Liver (tissue), 3 donors: ENCODE measurements at regions not wholly inside any gene's neighbourhood (a gene's known extent, or its start where the extent isn't known, plus 50 kb on each side); places are given as distances from the start of the nearest gene placed in this dataset.

Source experiments
- EGR1 ChIP-seq, 2 donors: IDR thresholded peaks; 2 replicates each; pipeline ENCODE4 v1.6.1; 2016 to 2018; ENCODE audit warnings: antibody characterized with exemption in 2 of 2, low read depth in 2 of 2
- FOXA1 ChIP-seq: IDR thresholded peaks from 2 replicates; pipeline ENCODE4 v1.6.1; 2016; ENCODE audit warnings: antibody characterized with exemption
- GABPA ChIP-seq, 2 donors: IDR thresholded peaks in 1 of 2; conservative IDR thresholded peaks in 1 of 2; 2 replicates each; pipeline ENCODE4 v1.6.1; 2016; ENCODE audit warnings: antibody characterized with exemption in 2 of 2, mild to moderate bottlenecking in 1 of 2, moderate library complexity in 1 of 2
- HNF4A ChIP-seq, 2 donors: conservative IDR thresholded peaks; 2 replicates each; pipeline ENCODE4 v1.6.1; 2016; ENCODE audit warnings: antibody characterized with exemption in 2 of 2, mild to moderate bottlenecking in 2 of 2
- SP1 ChIP-seq: IDR thresholded peaks from 2 replicates; pipeline ENCODE4 v1.6.1; 2018; ENCODE audit warnings: antibody characterized with exemption, mild to moderate bottlenecking
- TF ChIP-seq, protein P1 (sequence below): IDR thresholded peaks from 2 replicates; pipeline ENCODE4 v1.6.1; 2016; ENCODE audit warnings: antibody characterized with exemption
- TF ChIP-seq, protein P2 (sequence below): fragments of 150-350 bp; IDR thresholded peaks from 2 replicates; pipeline ENCODE4 v1.5.1; 2017; ENCODE audit warnings: improper control_type of control experiment, low read depth, low read length; ENCODE audit not compliant: missing input control
- TF ChIP-seq, protein P3 (sequence below): IDR thresholded peaks from 2 replicates; pipeline ENCODE4 v1.6.1; 2016; ENCODE audit warnings: antibody characterized with exemption
- donor health status: healthy.
- donor health status: healthy.

DNA sequence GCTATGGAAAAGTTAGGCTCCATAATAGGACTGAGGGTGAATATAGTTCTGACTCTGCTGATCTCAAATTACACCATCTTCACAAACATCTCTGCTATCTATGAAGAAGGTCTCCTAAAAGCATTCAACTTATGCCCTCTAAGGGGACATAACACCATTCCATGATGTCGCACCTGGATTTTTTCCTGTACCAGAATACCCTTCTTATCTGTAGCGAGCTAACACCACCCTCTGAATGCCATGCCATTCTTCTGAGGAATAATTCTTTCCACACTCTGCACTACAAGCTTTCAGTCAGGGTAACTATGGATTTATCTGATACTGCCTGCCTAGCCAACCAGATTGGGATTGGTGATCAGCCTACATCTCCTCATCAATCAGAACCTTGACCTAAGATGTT is 203.8 kb downstream of the PTPRC start:
- TF ChIP-seq, protein P1, sequence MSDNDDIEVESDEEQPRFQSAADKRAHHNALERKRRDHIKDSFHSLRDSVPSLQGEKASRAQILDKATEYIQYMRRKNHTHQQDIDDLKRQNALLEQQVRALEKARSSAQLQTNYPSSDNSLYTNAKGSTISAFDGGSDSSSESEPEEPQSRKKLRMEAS, result no peak
- TF ChIP-seq GABPA (IDR thresholded peaks at IDR 0.05 in 1 of 2, conservative IDR thresholded peaks at IDR 0.05 in 1 of 2), result no peak
- TF ChIP-seq, protein P2, sequence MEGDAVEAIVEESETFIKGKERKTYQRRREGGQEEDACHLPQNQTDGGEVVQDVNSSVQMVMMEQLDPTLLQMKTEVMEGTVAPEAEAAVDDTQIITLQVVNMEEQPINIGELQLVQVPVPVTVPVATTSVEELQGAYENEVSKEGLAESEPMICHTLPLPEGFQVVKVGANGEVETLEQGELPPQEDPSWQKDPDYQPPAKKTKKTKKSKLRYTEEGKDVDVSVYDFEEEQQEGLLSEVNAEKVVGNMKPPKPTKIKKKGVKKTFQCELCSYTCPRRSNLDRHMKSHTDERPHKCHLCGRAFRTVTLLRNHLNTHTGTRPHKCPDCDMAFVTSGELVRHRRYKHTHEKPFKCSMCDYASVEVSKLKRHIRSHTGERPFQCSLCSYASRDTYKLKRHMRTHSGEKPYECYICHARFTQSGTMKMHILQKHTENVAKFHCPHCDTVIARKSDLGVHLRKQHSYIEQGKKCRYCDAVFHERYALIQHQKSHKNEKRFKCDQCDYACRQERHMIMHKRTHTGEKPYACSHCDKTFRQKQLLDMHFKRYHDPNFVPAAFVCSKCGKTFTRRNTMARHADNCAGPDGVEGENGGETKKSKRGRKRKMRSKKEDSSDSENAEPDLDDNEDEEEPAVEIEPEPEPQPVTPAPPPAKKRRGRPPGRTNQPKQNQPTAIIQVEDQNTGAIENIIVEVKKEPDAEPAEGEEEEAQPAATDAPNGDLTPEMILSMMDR, result no peak
- no peak for TF ChIP-seq SP1
- TF ChIP-seq, protein P3, sequence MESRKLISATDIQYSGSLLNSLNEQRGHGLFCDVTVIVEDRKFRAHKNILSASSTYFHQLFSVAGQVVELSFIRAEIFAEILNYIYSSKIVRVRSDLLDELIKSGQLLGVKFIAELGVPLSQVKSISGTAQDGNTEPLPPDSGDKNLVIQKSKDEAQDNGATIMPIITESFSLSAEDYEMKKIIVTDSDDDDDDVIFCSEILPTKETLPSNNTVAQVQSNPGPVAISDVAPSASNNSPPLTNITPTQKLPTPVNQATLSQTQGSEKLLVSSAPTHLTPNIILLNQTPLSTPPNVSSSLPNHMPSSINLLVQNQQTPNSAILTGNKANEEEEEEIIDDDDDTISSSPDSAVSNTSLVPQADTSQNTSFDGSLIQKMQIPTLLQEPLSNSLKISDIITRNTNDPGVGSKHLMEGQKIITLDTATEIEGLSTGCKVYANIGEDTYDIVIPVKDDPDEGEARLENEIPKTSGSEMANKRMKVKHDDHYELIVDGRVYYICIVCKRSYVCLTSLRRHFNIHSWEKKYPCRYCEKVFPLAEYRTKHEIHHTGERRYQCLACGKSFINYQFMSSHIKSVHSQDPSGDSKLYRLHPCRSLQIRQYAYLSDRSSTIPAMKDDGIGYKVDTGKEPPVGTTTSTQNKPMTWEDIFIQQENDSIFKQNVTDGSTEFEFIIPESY, result no peak
- TF ChIP-seq EGR1 (IDR thresholded peaks at IDR 0.05; ENCODE audit: low read depth in 2 of 2), result no peak
- no peak for TF ChIP-seq FOXA1
- TF ChIP-seq HNF4A (conservative IDR thresholded peaks at IDR 0.05), result no peak
